GM21619 (cell line): ENCODE measurements at regions not wholly inside any gene's neighbourhood (a gene's known extent, or its start where the extent isn't known, plus 50 kb on each side); places are given as distances from the start of the nearest gene placed in this dataset.

Experiments used
- ATAC-seq: cut with Tn5 transposase; IDR thresholded peaks from one replicate; pipeline ENCODE4 v1.9.1; 2021; ENCODE audit not compliant: unreplicated experiment

- ATAC-seq: no peak
Measured at GRCh38 chr21:38986806-38987632, 181.3 kb downstream of the ETS2 start.

- ATAC-seq: no peak
Measured at GRCh38 chr21:38986406-38986805, 180.7 kb downstream of the ETS2 start.

GRCh38 chr21:38985568-38986378 is 180.0 kb downstream of the ETS2 start:
- no peak for ATAC-seq

GRCh38 chr21:38984982-38985567 is 179.3 kb downstream of the ETS2 start:
- ATAC-seq: no peak

GRCh38 chr21:38984568-38984967 is 178.8 kb downstream of the ETS2 start:
- no peak for ATAC-seq

GRCh38 chr21:38983560-38983959 is 177.8 kb downstream of the ETS2 start:
- ATAC-seq: no peak

GRCh38 chr21:38982804-38983203 is 177.1 kb downstream of the ETS2 start:
- ATAC-seq: no peak

- no peak for ATAC-seq
Measured at GRCh38 chr21:38982096-38982495, 176.4 kb downstream of the ETS2 start.

- no peak for ATAC-seq
Measured at GRCh38 chr21:38980416-38981313, 174.9 kb downstream of the ETS2 start.

GRCh38 chr21:38979271-38980121 is 173.8 kb downstream of the ETS2 start:
- ATAC-seq: no peak

GRCh38 chr21:38976900-38977299 is 171.2 kb downstream of the ETS2 start:
- ATAC-seq: no peak

GRCh38 chr21:38973552-38973951 is 167.8 kb downstream of the ETS2 start:
- no peak for ATAC-seq

GRCh38 chr21:38972078-38972477 is 166.3 kb downstream of the ETS2 start:
- no peak for ATAC-seq

- ATAC-seq: no peak
Measured at GRCh38 chr21:38970765-38971164, 165.0 kb downstream of the ETS2 start.

- ATAC-seq: no peak
Measured at GRCh38 chr21:38968887-38969543, 163.3 kb downstream of the ETS2 start.

- no peak for ATAC-seq
Measured at GRCh38 chr21:38965910-38966504, 160.3 kb downstream of the ETS2 start.

- no peak for ATAC-seq
Measured at GRCh38 chr21:38965241-38965640, 159.5 kb downstream of the ETS2 start.

GRCh38 chr21:38963006-38963405 is 157.3 kb downstream of the ETS2 start:
- ATAC-seq: no peak

- ATAC-seq: no peak
Measured at GRCh38 chr21:38960251-38960650, 154.5 kb downstream of the ETS2 start.
